CD4-positive, alpha-beta T cell treated with Interleukin-4 for 4 hours (primary cell): ENCODE measurements at regions not wholly inside any gene's neighbourhood (a gene's known extent, or its start where the extent isn't known, plus 50 kb on each side); places are given as distances from the start of the nearest gene placed in this dataset.

Experiments used
- DNase-seq: peaks from one replicate; pipeline ENCODE4 v3.0.0-alpha.2; 2020

GRCh38 chr2:9076210-9076609, 72.7 kb upstream of the MBOAT2 start:
- DNase-seq = no peak

- DNase-seq = no peak
Observed at GRCh38 chr2:9074930-9075329, 71.4 kb upstream of the MBOAT2 start.

- DNase-seq = no peak
Observed at GRCh38 chr2:9071584-9072124, 68.2 kb upstream of the MBOAT2 start.

GRCh38 chr2:9071032-9071431, 67.5 kb upstream of the MBOAT2 start:
- no peak for DNase-seq

GRCh38 chr2:9069543-9069942, 66.1 kb upstream of the MBOAT2 start:
- no peak for DNase-seq

GRCh38 chr2:9065901-9066300, 62.4 kb upstream of the MBOAT2 start:
- no peak for DNase-seq

GRCh38 chr2:9063023-9063606, 59.6 kb upstream of the MBOAT2 start:
- no peak for DNase-seq

GRCh38 chr2:9060819-9061218, 57.3 kb upstream of the MBOAT2 start:
- DNase-seq = no peak

GRCh38 chr2:9057939-9058761, 54.7 kb upstream of the MBOAT2 start:
- DNase-seq = no peak

- no peak for DNase-seq
Observed at GRCh38 chr2:9055471-9055870, 52.0 kb upstream of the MBOAT2 start.

GRCh38 chr2:9053534-9053931, 50.0 kb upstream of the MBOAT2 start:
- no peak for DNase-seq
